Neural progenitor cell (in vitro differentiated cells): ENCODE measurements at regions not wholly inside any gene's neighbourhood (a gene's known extent, or its start where the extent isn't known, plus 50 kb on each side); places are given as distances from the start of the nearest gene placed in this dataset.

Experiments used
- EZH2 ChIP-seq: fragments of 200-600 bp; sonication (generic); IDR thresholded peaks from 2 replicates; pipeline ENCODE4 v1.6.1; 2017; ENCODE audit warnings: antibody characterized with exemption, mild to moderate bottlenecking, moderate library complexity
- EZH2phosphoT487 ChIP-seq: fragments of 200-600 bp; sonication (generic); IDR thresholded peaks from 2 replicates; pipeline ENCODE4 v1.6.1; 2017; ENCODE audit warnings: antibody characterized with exemption
- TF ChIP-seq, protein P1 (sequence below): fragments of 200-600 bp; sonication (generic); IDR thresholded peaks from 2 replicates; pipeline ENCODE4 v1.5.1; 2017; ENCODE audit warnings: antibody characterized with exemption, mild to moderate bottlenecking

DNA sequence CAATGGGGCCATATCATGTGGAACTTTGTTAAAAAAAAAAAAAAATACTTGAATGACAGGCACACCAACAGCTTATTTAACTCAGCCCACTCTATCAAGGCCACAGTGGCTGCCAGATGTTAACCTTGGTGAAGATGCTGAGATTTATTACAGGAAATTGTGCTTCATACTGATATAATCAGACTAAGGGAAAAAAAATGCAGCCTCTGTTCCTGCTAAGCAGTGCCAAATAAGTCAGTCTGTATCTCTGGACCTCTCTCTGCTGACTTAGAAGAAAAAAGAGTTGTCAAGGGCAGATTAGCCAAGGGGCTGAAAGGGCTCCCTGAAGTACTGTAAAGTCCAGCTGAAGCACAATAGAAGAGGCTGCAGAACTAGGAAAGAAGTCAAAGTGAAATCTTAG is 677.7 kb upstream of the HTR2C start:
- TF ChIP-seq, protein P1, sequence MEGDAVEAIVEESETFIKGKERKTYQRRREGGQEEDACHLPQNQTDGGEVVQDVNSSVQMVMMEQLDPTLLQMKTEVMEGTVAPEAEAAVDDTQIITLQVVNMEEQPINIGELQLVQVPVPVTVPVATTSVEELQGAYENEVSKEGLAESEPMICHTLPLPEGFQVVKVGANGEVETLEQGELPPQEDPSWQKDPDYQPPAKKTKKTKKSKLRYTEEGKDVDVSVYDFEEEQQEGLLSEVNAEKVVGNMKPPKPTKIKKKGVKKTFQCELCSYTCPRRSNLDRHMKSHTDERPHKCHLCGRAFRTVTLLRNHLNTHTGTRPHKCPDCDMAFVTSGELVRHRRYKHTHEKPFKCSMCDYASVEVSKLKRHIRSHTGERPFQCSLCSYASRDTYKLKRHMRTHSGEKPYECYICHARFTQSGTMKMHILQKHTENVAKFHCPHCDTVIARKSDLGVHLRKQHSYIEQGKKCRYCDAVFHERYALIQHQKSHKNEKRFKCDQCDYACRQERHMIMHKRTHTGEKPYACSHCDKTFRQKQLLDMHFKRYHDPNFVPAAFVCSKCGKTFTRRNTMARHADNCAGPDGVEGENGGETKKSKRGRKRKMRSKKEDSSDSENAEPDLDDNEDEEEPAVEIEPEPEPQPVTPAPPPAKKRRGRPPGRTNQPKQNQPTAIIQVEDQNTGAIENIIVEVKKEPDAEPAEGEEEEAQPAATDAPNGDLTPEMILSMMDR: no peak
- TF ChIP-seq EZH2phosphoT487 (no peak), EZH2 (no peak)
